ENCODE measurements at regions not wholly inside any gene's neighbourhood (a gene's known extent, or its start where the extent isn't known, plus 50 kb on each side); places are given as distances from the start of the nearest gene placed in this dataset.

DNA sequence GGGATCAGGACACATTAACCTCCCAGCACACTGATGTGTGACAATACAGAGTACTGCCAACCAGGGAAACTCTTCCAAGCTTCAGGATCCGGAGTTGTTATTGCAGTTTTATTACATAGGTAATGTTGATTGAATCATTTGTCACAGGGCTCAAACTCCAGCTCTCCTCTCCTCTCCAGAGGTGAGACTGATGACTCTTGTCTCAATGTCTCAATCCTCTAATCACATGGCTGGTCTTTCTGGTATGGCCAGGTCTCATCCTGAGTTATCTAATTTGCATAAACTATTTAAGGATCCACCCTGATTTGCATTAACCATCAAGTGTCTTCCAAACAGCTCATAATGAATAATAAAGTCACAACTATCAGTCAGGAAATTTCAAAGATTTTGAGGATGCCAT lies 522.6 kb upstream of the PCDH9 start:
- no peak overlapping the region for H3K27ac Mint-ChIP-seq
- peaks cover 13% of the 10 kb centered on the region for H3K9me3 Mint-ChIP-seq
- TF ChIP-seq, protein P1, sequence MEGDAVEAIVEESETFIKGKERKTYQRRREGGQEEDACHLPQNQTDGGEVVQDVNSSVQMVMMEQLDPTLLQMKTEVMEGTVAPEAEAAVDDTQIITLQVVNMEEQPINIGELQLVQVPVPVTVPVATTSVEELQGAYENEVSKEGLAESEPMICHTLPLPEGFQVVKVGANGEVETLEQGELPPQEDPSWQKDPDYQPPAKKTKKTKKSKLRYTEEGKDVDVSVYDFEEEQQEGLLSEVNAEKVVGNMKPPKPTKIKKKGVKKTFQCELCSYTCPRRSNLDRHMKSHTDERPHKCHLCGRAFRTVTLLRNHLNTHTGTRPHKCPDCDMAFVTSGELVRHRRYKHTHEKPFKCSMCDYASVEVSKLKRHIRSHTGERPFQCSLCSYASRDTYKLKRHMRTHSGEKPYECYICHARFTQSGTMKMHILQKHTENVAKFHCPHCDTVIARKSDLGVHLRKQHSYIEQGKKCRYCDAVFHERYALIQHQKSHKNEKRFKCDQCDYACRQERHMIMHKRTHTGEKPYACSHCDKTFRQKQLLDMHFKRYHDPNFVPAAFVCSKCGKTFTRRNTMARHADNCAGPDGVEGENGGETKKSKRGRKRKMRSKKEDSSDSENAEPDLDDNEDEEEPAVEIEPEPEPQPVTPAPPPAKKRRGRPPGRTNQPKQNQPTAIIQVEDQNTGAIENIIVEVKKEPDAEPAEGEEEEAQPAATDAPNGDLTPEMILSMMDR (conservative IDR thresholded peaks at IDR 0.05) = no peak

DNA sequence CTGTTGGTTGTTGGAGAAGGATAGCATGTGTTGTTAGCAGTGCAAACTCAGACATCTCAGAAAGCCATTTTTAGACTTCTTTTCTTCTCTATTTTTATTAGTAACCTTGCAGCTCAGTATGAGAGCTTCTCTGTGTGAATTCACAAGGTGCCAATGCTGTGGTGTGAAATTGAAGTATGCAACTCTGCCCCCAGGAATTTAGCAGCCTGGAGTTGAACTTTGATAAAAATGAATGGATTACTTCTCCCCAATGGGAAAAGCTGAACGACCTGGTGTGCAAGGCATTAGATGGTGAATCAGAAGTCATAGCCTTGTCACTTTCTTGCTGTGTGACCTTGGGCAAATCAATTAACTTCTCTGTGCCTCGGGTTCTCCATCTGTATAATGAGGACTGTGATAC lies 512.3 kb upstream of the PCDH9 start:
- no peak for DNase-seq (ENCODE audit: extremely low spot score, unreplicated experiment)
- no peaks in the 10 kb centered on the region for H3K27me3 Mint-ChIP-seq
- no peak overlapping the region for H3K4me3 Mint-ChIP-seq
- TF ChIP-seq, protein P1 (conservative IDR thresholded peaks at IDR 0.05) = no peak
- no peaks in the 10 kb centered on the region for H3K4me1 Mint-ChIP-seq (ENCODE audit: unreplicated experiment)
- H3K27ac Mint-ChIP-seq = no peak overlapping the region
- H3K9me3 Mint-ChIP-seq = no peaks in the 10 kb centered on the region
- no peaks in the 10 kb centered on the region for H3K36me3 Mint-ChIP-seq

More for the DNA sequence above, 522.6 kb upstream of the PCDH9 start:
- no peak for DNase-seq (ENCODE audit: extremely low spot score, unreplicated experiment)
- Mint-ChIP-seq H3K27me3 (no peaks in the 10 kb centered on the region), H3K4me3 (no peak overlapping the region), H3K4me1 (ENCODE audit: unreplicated experiment) (peaks cover 11% of the 10 kb centered on the region), H3K36me3 (no peaks in the 10 kb centered on the region)

DNA sequence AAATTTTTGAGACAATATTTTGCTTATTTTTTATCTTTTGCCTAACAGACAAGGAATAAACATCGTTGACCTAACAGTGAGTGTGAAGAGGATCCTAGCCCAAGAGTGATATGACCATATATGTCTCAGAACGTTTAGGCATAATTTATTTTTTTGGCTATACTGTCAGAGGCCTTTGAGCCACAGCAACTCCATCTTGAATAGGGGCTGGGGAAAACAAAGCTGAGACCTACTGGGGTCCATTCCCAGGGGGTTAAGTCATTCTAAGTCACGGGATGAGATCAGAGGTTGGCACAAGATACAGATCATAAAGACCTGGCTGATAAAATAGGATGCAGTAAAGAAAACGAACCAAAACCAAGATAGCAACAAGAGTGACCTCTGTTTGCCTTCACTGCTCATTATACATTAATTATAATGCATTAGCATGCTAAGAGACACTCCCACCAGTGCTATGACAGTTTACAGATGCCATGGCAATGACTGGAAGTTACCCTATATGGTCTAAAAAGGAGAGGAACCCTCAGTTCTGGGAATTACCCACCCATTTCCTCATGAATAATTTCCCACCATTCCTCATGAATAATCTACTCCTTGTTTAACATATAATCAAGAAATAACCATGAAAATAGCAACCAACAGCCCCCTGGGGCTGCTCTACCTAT lies 510.9 kb upstream of the PCDH9 start:
- no peak overlapping the region for H3K4me3 Mint-ChIP-seq
- no peaks in the 10 kb centered on the region for H3K9me3 Mint-ChIP-seq
- no peaks in the 10 kb centered on the region for H3K36me3 Mint-ChIP-seq
- H3K27me3 Mint-ChIP-seq = no peaks in the 10 kb centered on the region
- H3K27ac Mint-ChIP-seq = no peak overlapping the region
- TF ChIP-seq, protein P1 (conservative IDR thresholded peaks at IDR 0.05) = no peak
- H3K4me1 Mint-ChIP-seq (ENCODE audit: unreplicated experiment) = peaks cover 7% of the 10 kb centered on the region
- no peak for DNase-seq (ENCODE audit: extremely low spot score, unreplicated experiment)

DNA sequence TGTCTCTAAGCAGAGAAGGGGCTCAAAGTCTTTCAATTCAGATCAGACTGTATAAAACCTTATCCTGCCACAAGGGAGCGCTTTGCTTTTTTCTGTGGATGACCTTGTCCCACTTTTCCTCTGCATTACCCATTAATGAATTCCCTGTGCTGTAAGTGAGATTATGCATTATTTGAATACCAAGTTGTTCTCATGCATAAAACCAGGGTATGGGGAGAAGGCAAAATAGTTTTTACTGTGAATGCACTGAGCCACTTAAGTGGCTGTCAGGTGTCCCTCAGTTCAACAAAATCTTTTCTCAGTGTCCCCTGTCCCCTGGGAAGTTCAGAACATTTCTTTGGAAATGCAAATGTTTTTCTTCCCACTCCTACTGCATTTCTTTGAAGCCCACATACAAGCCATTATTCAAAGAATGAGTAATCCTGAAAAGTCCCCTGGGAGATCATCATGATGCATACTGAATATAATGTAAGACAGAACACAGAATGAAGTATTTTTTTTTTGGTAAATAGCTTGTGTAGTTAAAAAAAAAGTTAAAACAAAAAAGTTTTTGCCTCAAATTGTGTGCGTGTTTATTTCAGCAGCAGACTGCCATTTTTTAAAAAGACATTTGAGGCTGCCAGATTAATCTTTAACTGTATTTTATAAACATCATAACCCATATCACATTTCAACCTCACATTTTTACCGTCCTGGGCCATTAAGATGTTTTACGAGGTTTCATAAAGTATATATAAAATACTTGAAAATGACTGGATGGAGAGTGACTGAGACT lies 506.7 kb upstream of the PCDH9 start:
- H3K36me3 Mint-ChIP-seq = no peaks in the 10 kb centered on the region
- H3K4me3 Mint-ChIP-seq = no peak overlapping the region
- no peaks in the 10 kb centered on the region for H3K9me3 Mint-ChIP-seq
- H3K27ac Mint-ChIP-seq = no peak overlapping the region
- H3K27me3 Mint-ChIP-seq = no peaks in the 10 kb centered on the region
- TF ChIP-seq, protein P1 (conservative IDR thresholded peaks at IDR 0.05) = peak; percentile 76
- DNase-seq (ENCODE audit: extremely low spot score, unreplicated experiment) = no peak
- peaks cover 7% of the 10 kb centered on the region for H3K4me1 Mint-ChIP-seq (ENCODE audit: unreplicated experiment)

DNA sequence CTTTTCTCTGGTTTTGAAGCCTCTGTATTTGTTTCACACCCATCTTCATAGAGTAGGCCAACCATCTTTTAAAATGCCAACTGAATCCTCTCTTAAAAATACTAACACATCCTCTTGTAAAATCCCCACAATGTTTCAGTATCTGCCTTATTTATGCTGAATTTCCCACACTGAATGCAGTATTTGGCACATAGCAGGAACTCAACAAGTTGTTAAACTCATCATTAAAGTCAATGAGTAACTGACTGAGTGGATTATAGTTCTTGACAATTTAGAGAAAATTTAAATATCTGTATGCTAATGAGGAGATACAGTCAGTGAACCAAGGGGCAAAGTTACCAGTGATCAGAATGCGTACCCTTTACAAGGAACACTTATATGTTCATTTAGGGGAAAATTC lies 505.5 kb upstream of the PCDH9 start:
- H3K27ac Mint-ChIP-seq = no peak overlapping the region
- H3K9me3 Mint-ChIP-seq = no peaks in the 10 kb centered on the region
- H3K27me3 Mint-ChIP-seq = no peaks in the 10 kb centered on the region
- H3K36me3 Mint-ChIP-seq = no peaks in the 10 kb centered on the region
- DNase-seq (ENCODE audit: extremely low spot score, unreplicated experiment) = no peak
- H3K4me1 Mint-ChIP-seq (ENCODE audit: unreplicated experiment) = peaks cover 7% of the 10 kb centered on the region
- no peak overlapping the region for H3K4me3 Mint-ChIP-seq
- TF ChIP-seq, protein P1 (conservative IDR thresholded peaks at IDR 0.05) = no peak
